ENCODE measurements at regions not wholly inside any gene's neighbourhood (a gene's known extent, or its start where the extent isn't known, plus 50 kb on each side); places are given as distances from the start of the nearest gene placed in this dataset.

- DNase-seq (ENCODE audit: extremely low spot score): no peak
- ChIA-PET CTCF (interaction anchor here (1.3 to 1.4 kb wide), 2 partner anchors 12 to 67 kb away, joined by 3 read pairs; no protein-coding TSS in a partner anchor), POLR2A (no interaction called here)
- TF ChIP-seq CTCF (IDR thresholded peaks at IDR 0.05; ENCODE audit: control extremely low read depth, extremely low read depth, low read depth, missing control alignments): no peak
These were observed 78.0 kb upstream of the MGAT5 start for GRCh38 chr2:134175834-134176233.

- DNase-seq (ENCODE audit: extremely low spot score): no peak
- CTCF ChIA-PET: interaction anchor here (1.9 kb wide), 1 partner anchor 30 kb away, joined by 5 read pairs; no protein-coding TSS in a partner anchor
- POLR2A ChIA-PET: no interaction called here
- no peak for TF ChIP-seq CTCF (IDR thresholded peaks at IDR 0.05; ENCODE audit: control extremely low read depth, extremely low read depth, low read depth, missing control alignments)
These were observed 76.4 kb upstream of the MGAT5 start for GRCh38 chr2:134177351-134177931.

- CTCF ChIA-PET: interaction anchor here (0.9 to 1.9 kb wide), 4 partner anchors 10 to 102 kb away, joined by 3 to 5 read pairs (median 4); no protein-coding TSS in a partner anchor
- no peak for TF ChIP-seq CTCF (IDR thresholded peaks at IDR 0.05; ENCODE audit: control extremely low read depth, extremely low read depth, low read depth, missing control alignments)
- DNase-seq (ENCODE audit: extremely low spot score): no peak
- POLR2A ChIA-PET: no interaction called here
These were observed 75.6 kb upstream of the MGAT5 start for GRCh38 chr2:134178138-134178877.

DNA sequence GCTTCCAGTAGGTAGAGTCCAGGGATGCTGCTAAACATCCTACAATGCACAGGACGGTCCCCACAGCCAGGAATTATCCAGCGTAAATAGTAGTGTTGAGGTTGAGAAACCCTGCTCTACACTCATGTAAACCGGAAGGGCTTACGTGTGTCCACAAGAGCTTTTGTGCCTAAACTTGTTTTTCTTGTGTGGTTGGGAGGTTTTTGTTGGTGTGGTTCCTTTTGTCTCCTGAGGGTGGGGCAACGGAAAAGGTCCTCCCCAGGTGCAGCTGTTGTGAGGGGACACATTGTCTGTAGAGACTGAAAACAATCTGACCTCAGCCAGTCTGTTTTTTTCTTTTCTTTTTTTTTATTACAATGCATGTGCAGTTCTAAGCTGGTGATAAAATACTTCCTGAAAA, 72.7 kb upstream of the MGAT5 start:
- ChIA-PET POLR2A (no interaction called here), CTCF (interaction anchor here (1.0 to 2.7 kb wide), 8 partner anchors 9 to 231 kb away, joined by 3 to 18 read pairs (median 7); no protein-coding TSS in a partner anchor)
- no peak for DNase-seq (ENCODE audit: extremely low spot score)
- TF ChIP-seq CTCF (IDR thresholded peaks at IDR 0.05; ENCODE audit: control extremely low read depth, extremely low read depth, low read depth, missing control alignments): no peak

GRCh38 chr2:134183679-134184078, 70.2 kb upstream of the MGAT5 start:
- no peak for TF ChIP-seq CTCF (IDR thresholded peaks at IDR 0.05; ENCODE audit: control extremely low read depth, extremely low read depth, low read depth, missing control alignments)
- ChIA-PET CTCF (interaction anchor here (0.8 to 1.7 kb wide), 5 partner anchors 11 to 228 kb away, joined by 3 to 7 read pairs (median 3); no protein-coding TSS in a partner anchor), POLR2A (no interaction called here)
- DNase-seq (ENCODE audit: extremely low spot score): no peak

GRCh38 chr2:134185639-134186038, 68.2 kb upstream of the MGAT5 start:
- no peak for TF ChIP-seq CTCF (IDR thresholded peaks at IDR 0.05; ENCODE audit: control extremely low read depth, extremely low read depth, low read depth, missing control alignments)
- ChIA-PET CTCF (interaction anchor here (1.1 to 1.6 kb wide), 3 partner anchors 14 to 21 kb away, joined by 3 to 4 read pairs (median 3); no protein-coding TSS in a partner anchor), POLR2A (no interaction called here)
- DNase-seq (ENCODE audit: extremely low spot score): no peak

Measured in GM10248 (cell line).